HG02588 (cell line): ENCODE measurements at regions not wholly inside any gene's neighbourhood (a gene's known extent, or its start where the extent isn't known, plus 50 kb on each side); places are given as distances from the start of the nearest gene placed in this dataset.

Experiments used
- ATAC-seq: cut with Tn5 transposase; IDR thresholded peaks from one replicate; pipeline ENCODE4 v1.9.1; 2021; ENCODE audit warnings: mild to moderate bottlenecking, moderate library complexity; ENCODE audit not compliant: unreplicated experiment

DNA sequence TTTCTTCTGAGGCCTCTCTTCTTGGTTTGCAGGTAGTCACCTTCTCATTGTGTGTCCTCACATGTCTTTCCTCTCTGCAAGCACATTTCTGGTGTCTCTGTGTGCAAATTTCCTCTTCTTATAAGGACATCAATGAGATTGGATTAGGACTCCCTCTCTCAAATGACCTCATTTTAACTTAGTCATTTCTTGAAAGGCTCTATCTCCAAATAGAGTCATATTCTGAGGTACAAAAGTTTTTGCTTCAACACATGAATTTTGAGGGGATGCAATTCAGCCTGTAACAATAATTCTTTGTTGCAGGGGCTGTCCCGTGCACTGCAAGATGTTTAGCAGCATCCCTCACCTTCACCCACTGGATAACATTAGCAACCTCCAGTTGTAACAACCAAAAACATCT, 115.0 kb upstream of the DCBLD2 start:
- no peak for ATAC-seq

DNA sequence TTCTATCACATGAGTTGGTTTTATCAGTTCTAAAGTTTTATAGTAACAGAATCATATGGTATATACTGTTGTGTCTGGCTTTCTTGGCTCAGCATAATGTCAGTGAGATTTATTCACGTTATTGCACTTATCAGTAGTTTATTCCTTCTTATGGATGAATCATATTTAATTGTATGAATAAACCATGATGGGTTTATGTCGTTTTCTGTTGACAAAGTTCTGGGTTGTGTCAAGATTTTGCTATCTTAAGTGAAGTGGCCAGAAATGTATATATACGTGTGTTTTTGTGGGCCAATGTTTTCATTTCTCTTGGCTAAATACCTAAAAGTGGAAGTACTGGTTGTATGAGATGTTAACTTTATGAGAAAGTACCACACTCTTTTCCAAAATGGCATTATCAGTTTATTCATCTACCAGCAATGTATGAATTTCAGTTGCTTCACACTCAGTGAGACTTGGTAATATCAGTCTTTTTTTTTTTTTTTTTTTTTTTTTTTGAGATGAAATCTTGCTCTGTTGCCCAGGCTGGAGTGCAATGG, 112.4 kb upstream of the DCBLD2 start:
- ATAC-seq = no peak

DNA sequence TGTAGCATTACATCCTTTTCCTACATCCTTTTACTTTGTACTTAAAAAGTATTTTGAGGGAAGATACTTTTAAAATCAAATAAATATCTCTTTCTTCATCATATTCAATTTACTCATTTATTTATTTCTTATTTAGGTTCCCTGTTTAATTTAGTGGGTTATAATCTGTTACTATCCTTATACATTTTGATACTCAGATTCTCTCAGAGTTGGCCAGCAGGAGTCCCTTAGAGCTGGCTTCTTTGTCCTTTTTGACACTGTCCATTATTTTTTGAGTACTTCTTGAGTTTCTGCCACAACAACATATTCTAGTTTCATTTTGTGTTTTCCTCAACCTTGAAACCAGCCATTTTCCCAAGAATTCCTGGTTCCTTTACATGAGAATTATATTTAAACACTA, 111.6 kb upstream of the DCBLD2 start:
- ATAC-seq = no peak

DNA sequence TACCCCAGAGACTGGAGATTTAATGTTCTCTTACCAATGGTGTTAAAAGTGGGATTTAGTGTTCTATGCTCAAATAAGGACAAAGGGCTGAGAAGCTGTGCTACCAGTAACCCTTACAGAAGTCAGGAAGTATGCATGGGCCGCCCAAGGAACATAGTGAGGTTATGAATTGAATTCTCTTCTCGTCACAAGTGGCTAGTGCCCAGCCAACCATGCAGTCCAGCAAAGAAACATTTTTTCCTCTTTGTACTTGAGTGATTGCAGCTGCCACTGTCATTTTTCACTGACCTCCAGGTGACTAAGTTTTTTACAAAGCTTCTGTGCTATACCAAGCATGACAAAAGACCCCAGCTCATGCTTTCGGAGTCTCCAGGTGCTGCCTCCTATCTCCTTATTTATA, 110.6 kb upstream of the DCBLD2 start:
- peak; percentile 89 for ATAC-seq

DNA sequence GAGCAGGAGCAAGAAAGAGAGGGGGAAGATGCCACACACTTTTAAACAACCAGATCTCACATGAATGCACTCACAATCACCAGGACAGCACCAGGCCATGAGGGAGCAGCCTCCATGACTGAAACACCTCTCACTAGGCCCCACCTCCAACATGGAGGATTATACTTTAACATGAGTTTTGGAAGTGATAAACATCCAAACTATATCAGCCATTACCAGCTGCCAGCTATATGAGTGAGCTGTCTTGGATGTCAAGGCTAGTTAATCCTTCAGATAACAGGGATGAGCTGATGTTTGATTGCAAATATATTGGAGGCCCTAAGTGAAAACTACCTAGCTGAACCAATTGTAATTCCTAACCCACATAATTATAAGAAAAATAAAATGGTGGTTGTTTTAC, 108.4 kb upstream of the DCBLD2 start:
- ATAC-seq = no peak

DNA sequence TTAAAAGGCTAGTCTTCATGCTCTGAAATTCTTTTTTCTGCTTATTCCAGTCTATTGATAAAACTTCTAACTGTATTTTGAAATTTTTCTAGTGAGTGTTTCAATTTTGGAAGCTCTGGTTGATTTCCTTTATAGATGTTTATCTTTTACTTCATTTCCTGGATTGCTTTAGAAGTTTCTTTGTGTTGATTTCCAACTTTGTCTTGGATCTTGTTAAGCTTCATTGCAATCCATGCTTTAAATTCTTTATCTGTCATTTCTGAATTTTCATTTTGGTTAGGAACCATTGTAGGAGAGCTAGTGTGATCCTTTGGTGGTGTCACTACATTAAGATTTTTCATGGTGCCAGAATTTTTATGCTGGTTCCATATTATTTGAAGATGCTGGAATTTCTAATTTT, 105.2 kb upstream of the DCBLD2 start:
- no peak for ATAC-seq

DNA sequence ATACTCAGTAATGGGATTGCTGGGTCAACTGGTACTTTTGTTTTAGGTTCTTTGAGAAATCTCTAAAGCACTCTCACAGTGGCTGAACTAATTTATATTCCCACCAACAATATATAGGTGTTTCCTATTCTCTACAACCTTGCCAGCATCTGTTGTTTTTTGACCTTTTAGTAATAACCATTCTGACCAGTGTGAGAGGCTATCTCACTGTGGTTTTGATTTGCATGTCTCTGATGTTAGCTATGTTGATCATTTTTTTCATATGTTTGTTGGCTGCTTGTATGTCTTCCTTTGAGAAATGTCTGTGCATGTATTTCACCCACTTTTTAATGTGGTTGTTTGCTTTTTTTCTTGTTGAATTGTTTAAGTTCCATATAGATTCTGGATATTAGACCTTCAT, 98.2 kb upstream of the DCBLD2 start:
- no peak for ATAC-seq

DNA sequence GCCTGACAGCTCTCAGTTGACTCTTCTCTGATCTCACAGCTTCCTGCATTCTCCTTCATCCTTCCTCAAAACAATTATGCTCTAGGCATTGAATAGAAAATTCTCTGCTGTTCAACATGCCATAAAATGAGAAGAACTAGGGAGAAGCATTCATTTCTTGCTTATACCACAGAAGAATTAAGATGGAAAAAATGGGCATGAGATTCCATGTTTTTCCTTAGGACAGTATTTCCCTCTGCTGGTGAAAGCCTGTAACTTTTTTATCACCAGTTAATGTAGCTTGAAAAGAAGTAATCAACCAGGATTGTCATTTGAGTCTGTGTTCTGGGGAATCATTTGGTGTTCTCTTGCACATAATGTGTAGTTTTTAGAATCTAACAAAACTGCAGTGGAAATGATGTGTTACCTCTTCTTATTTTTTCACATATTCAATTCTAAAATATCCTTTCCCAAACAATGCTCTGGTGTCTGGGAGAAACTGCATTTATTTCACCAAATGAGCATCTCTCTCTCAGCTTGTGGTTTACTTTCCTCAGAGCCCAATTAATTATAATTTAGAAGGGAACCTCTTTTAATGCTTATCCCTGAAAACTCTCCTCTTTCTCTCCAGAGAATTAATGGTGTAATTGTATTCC, 92.8 kb upstream of the DCBLD2 start:
- no peak for ATAC-seq

DNA sequence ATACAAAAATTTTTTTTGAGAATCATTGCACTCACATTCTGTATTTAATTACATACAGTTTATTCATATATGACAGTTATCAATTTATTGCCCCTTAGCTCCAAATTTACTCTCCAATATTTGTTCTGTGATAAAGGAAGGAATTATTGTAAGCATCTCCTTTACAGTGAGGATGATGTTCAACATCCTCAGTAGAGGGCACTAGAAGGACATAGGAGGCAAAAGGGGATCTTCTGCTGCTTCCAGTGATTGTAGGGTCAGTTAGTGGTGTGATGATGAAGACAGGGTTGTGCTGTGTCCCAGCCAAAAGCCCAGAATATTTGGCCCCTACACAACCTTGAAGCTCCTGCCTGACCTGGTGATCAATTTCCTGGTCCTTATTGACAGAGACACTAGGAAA, 89.9 kb upstream of the DCBLD2 start:
- ATAC-seq = no peak

DNA sequence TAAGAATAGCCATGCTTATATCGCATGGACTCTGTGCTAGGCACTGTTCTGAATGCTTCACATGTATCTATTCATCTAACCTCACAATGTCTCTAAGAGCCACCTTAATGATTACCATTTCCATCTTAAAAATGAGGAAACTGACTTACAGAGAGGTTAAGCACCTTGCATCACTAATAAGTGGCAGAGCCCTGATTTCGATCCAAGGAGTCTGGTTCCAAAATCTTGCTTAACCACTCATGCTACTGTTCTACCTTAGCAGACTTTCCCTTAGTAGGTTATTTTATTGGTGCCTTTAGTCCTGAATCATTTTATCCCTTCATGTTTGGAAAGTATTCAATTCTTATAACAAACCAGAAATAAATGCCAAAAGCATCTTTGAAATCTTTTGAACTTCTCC, 89.2 kb upstream of the DCBLD2 start:
- no peak for ATAC-seq

DNA sequence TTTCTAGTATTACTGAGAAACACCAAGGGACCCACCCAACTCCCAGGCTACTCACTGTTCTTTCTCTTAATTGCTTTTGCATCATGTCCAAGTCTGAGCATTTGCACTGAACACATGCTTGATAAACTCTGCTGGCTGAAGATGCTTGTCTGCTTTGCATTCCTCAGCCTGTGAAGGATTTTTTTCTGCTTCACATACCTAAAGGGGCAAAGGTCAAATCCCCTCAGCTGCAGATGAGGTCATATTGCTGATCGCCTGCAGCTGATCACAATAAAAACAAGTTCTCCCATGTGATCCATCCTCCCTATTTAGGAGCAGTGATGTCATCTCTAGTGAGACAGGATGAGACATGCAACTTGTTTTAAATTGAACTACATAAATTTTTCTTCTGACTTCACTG, 84.6 kb upstream of the DCBLD2 start:
- no peak for ATAC-seq

DNA sequence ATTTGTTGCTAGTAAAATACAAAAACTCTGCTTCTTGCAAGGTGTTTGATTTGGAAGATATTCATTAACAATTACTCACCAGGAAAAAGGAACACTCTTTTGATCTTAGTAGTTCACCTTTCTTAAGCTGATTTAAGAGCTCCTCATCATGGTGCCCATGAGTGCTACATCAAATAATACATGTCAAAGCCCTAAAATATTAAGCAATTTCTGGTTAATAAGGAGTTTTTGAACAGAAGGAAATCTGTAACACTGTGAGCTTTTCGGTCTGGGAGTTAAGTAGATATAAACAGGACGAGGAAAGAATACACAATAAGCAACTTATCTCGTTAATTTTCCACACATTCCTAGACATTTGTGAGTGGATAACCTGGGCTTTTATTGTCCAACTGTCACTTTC, 83.9 kb upstream of the DCBLD2 start:
- no peak for ATAC-seq

DNA sequence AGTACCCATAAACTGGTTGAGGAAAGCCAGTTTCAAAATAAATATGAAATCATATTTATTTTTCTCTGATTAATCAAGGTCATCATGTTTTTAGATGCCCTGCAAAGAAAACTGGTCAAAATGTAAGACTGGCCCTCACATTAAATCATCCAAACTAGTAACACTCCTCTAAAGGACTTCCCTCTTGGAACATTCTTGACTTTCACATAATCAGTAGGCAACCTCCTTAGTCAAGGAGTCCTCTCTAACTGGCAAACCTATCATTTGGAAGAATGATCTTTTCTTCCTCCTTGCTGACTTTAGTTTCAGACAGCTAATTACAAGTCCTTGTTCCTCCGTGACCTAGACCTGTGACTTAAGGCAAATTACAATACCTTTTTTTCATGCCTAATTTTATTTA, 82.5 kb upstream of the DCBLD2 start:
- no peak for ATAC-seq

DNA sequence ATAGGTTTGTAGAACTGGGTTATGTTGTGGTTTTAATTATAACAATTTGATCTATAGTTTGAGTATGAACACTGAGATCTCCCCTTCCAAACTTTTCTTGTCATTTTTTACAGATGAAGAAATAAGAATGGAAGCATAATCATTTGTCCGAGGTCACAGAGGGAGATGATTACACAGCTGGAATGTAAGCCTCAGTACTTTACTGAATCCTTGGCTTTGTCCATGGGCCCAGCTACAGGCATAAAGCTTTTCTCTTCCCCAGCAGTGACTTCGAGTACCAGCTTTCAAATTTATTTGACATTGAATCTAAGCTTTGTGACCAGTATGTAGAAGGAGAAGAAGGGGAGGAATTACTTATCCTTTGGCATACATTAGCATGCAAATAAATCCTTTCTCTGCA, 80.9 kb upstream of the DCBLD2 start:
- no peak for ATAC-seq

DNA sequence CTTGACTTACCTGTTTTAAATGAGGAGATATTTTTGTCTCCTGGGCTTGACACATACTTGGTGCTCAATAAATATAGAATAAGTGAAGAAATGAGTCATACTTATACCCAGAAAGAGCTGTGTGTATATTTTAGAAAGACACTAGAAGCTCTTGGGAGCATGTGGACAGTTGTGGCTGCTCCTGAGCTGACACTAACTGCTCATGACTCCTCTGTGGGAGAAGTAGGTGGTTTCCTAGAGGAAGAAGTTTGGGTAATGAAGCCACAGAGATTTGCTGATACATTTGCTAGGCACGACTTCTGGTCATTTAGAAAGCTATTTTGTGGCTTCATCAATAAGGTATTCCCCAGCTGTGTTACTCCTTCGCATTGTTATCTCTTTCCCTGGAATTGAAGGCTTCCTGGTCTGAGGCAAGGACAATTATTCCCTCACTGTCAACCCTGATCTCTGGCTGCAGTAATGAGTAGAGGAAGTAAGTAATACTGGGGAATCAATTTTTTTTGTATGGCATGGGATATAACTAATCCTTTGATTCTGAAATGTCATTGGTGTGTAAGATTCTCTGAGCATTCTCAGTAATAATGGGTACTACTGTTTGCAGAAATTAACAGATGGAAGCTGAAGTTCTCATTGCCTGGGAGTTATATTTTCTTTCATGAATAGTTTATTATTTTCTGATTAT, 79.6 kb upstream of the DCBLD2 start:
- peak; percentile 96 for ATAC-seq

DNA sequence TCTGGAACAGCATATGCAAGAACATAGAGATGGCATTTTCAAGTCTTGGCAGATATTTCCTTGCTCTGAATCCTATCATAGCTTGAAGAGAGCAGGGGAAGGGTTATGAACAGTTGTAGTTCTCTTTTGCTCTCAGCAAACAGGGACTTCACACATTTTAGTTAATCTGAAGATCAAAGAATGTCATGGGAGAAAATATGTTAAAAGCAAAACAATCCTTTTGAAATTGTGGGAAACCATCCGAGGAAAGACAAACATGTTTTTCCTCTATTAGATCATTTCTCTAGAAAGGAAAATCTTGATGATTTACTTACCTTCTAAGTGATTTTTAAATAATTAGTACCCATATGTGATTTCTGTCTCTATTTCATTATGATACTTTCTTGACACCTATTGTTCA, 77.8 kb upstream of the DCBLD2 start:
- no peak for ATAC-seq

DNA sequence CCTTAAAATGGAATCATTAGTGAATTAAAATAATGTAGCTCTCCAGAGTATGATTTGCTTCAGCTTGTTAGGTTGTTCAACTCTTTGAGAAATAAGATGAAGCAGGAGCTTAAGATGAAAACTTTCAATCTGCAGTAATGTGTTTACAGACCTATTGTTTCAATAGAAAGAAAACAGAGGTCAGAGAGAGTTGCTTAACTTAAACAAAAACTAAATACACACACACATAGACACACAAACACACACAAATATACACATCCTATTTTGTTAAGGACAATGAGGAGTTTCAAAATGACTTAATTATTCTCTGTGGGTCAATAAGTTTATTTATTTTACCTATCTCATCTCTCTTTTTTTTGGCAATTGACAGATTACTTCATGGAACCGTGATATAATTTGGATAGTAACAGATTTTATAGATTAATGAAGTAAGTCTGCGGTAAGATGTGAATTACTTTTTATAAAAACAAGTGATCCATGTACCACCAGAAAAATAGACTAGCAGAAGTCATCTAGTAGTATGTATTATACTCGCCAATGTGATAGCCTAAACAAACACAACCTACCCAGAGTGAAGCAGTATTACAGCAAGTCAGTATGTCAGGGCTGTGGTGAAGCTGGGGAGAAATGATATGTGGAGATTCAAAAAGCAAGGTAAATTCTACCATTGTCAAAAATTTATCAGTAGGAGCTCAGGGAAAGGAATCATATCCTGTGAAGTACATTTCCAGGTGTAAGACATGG, 76.7 kb upstream of the DCBLD2 start:
- ATAC-seq = no peak

DNA sequence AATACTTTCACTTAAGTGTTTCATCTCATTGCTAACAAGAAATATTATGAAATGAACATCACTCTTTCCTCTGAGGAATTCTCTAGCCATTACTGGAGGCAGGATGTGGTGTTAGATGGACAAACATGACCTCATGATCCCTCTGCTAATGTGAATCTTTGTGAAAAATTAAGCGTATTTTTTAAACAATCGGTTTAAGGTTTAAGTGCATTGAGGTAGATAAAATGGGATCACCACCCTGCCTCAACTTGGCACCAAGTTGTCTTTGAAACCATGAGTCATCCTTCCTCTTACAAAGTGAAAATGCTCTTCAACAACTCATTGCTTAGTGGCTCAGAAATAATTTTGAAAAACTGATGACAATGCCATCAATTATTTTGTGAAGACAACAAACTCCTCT, 76.0 kb upstream of the DCBLD2 start:
- ATAC-seq = no peak

DNA sequence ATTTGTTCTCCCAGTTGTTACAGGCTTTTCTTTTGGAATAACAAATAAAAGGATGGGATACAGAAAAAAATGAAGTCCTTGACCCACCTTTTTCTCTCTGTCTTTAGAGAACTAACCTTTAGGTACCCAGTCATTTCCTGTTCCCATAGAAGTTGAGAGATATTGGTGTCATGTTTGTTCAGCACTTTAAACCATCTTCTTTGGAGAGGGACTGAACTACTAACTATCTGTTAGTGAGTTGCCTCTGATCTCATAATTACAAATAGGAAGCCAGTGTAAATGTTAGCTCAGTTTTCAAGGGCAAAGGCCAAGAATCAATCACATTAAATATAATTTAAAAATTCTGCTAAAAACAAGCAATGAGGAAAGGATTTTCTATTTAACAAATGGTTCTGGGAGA, 72.9 kb upstream of the DCBLD2 start:
- ATAC-seq = no peak

DNA sequence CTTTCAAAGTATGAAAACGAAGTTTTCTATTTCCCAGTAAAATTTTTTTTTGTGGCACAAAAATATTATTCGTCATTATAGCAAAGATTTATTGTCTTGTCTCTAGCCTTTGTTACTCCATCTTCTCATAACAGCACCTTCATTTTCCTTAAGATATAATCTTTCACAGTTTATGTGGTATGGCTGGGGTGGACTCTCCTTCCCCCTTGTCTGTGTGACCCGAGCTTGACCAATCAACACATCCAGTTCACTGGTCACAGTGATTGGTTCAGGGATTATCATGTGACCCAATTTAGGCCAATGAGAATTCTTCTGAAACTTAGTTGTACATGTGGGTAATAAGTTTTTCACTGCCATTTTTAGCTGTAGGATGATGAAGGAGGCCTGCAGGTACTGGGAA, 71.2 kb upstream of the DCBLD2 start:
- no peak for ATAC-seq

DNA sequence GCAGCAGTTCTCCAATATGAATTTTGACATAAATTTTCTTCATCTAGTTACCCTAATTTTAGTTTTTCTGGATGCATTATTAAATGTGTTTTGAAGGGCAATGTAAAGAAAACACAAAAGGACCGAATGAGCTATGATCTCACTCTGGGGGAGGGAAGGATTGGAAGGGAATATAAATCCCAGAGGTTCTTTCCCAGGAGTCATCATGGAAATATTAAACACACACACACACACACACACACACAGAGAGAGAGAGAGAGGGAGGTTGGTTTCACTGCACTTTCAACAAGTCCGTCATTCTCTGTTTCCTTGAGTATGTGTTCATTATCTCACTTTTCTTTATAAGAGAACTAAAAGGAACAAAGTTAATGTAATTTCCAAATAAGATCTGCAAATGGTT, 70.7 kb upstream of the DCBLD2 start:
- ATAC-seq = no peak

DNA sequence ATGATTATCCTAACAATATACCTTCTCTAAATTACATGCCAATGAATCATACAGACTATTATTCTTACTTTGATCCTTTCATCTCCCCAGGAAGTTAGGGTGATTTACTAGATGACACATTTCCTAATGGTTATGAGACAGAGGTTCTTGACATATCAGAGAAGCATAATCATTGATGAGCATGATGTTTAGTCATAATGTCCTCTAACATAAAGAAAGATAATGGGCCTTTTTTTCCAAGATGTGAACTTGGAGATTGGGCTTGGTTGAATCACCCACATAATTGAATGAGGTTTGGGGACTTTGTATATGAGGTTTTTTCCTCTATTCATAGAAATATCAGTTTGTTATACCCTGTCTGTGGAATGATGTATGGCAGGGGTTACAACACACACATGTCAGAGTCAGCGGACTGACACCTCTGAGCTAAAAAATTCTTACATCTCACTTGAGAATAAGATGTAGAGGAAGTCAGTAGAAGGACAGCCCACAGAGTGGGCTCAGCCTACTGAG, 69.7 kb upstream of the DCBLD2 start:
- no peak for ATAC-seq
